OCI-LY3 (cell line): ENCODE measurements at regions not wholly inside any gene's neighbourhood (a gene's known extent, or its start where the extent isn't known, plus 50 kb on each side); places are given as distances from the start of the nearest gene placed in this dataset.

Source experiments
- H2AFZ ChIP-seq: fragments of 200-600, 300-600 bp; shearing (Covaris generic); 2 replicates; pipeline ENCODE4 v1.6.0; 2014; ENCODE audit warnings: antibody characterized with exemption, low read depth, low read length
- H3K27ac ChIP-seq: fragments of 200-600, 300-600 bp; sonication (generic); 2 replicates; pipeline ENCODE4 v1.5.1; 2014; ENCODE audit warnings: mild to moderate bottlenecking, low read length, moderate library complexity, mixed read lengths
- H3K27me3 ChIP-seq: fragments of 200-600, 300-600 bp; sonication (generic); 2 replicates; pipeline ENCODE4 v1.6.1; 2014; ENCODE audit warnings: low read depth, low read length, mixed read lengths
- H3K36me3 ChIP-seq: fragments of 200-600, 300-600 bp; sonication (generic); replicated peaks from 2 replicates; pipeline ENCODE3; 2014; ENCODE audit warnings: low read depth, low read length, mixed read lengths
- H3K4me1 ChIP-seq: fragments of 300-600, 200-600 bp; sonication (generic); 2 replicates; pipeline ENCODE4 v1.6.1; 2014; ENCODE audit warnings: low read length, mixed read lengths
- H3K4me2 ChIP-seq: fragments of 200-600, 300-600 bp; sonication (generic); 2 replicates; pipeline ENCODE4 v1.6.1; 2014; ENCODE audit warnings: low read length, mixed read lengths
- H3K4me3 ChIP-seq: fragments of 300-600, 200-600 bp; sonication (generic); 2 replicates; pipeline ENCODE4 v1.5.1; 2014; ENCODE audit warnings: antibody characterized with exemption, mild to moderate bottlenecking, low read length, moderate library complexity
- H3K79me2 ChIP-seq: fragments of 300-600, 200-600 bp; shearing (Covaris generic); 2 replicates; pipeline ENCODE4 v1.6.1; 2014; ENCODE audit warnings: mild to moderate bottlenecking, low read length, mixed read lengths
- H3K9ac ChIP-seq: fragments of 300-600, 200-600 bp; shearing (Covaris generic); 2 replicates; pipeline ENCODE4 v1.6.0; 2014; ENCODE audit warnings: mild to moderate bottlenecking, low read length, moderate library complexity
- H3K9me3 ChIP-seq: fragments of 200-600, 300-600 bp; shearing (Covaris generic); 2 replicates; pipeline ENCODE4 v1.6.1; 2014; ENCODE audit warnings: low read length, mixed read lengths; ENCODE audit not compliant: insufficient read depth
- H4K20me1 ChIP-seq: fragments of 200-600, 300-600 bp; sonication (generic); 2 replicates; pipeline ENCODE4 v1.6.1; 2016; ENCODE audit warnings: low read length, mixed read lengths; ENCODE audit not compliant: insufficient read depth
- EZH2phosphoT487 ChIP-seq: fragments of 200-600 bp; shearing (Covaris generic); IDR thresholded peaks from 2 replicates; pipeline ENCODE4 v1.6.1; 2018; ENCODE audit warnings: antibody characterized with exemption, mixed run types, low read depth
- TF ChIP-seq, protein P1 (sequence below): fragments of 200-600, 300-600 bp; sonication (generic); IDR thresholded peaks from 2 replicates; pipeline ENCODE4 v1.5.1; 2014; ENCODE audit warnings: antibody characterized with exemption, low read length, low read depth

DNA sequence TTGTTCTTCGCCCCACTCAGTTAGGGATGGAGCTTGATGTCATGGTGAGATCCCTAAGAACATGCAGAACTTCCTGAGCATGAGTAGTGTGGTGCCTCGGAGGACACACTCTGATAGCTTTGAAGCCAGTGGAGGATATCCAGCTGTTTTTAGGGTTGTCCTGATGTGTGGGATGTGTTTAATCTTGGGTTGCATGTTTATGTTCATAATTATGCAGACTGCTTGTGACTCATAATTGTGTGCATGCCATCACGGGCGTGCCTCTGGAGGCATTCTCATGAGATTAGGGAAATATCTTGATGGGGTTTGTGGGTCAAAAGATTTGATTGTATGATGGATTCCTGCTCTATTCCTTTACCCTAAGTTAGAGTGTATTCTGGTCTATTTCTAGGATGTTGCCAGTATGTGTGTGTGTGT, 267.4 kb upstream of the PELI2 start:
- H3K27me3 ChIP-seq = peaks cover 47% of the 10 kb centered on the region

DNA sequence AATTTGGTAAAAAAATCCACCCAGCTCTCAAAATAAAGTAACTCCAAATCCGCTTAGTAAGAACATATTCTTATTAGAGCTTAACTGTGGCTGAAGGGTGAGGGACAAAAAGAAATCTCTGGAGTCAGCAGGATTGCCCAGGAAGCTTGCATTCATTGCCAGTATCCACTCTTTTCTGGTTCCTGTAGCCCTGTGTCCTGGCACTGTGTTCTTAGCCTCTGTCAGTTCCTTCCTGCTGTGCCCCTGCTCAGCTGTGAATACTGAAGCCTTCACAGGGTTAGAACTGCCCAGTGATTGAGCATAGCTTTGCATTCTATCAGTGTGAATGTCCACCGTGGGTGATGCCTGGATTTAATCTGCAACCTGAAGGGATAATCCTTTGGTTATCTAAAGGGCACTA, 266.9 kb upstream of the PELI2 start:
- Histone ChIP-seq H2AFZ (no peak overlapping the region), H3K9me3 (no peaks in the 10 kb centered on the region), H3K9ac (no peak overlapping the region), H3K27ac (no peak overlapping the region), H3K36me3 (no peaks in the 10 kb centered on the region), H3K4me3 (no peak overlapping the region), H4K20me1 (no peaks in the 10 kb centered on the region), H3K79me2 (no peaks in the 10 kb centered on the region), H3K27me3 (peaks cover 47% of the 10 kb centered on the region), H3K4me2 (no peak overlapping the region), H3K4me1 (peaks cover 7% of the 10 kb centered on the region; the same call in 1 of the 2 replicates)
- TF ChIP-seq, protein P1, sequence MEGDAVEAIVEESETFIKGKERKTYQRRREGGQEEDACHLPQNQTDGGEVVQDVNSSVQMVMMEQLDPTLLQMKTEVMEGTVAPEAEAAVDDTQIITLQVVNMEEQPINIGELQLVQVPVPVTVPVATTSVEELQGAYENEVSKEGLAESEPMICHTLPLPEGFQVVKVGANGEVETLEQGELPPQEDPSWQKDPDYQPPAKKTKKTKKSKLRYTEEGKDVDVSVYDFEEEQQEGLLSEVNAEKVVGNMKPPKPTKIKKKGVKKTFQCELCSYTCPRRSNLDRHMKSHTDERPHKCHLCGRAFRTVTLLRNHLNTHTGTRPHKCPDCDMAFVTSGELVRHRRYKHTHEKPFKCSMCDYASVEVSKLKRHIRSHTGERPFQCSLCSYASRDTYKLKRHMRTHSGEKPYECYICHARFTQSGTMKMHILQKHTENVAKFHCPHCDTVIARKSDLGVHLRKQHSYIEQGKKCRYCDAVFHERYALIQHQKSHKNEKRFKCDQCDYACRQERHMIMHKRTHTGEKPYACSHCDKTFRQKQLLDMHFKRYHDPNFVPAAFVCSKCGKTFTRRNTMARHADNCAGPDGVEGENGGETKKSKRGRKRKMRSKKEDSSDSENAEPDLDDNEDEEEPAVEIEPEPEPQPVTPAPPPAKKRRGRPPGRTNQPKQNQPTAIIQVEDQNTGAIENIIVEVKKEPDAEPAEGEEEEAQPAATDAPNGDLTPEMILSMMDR = no peak
- TF ChIP-seq EZH2phosphoT487 = no peak

More for the DNA sequence above, 267.4 kb upstream of the PELI2 start:
- Histone ChIP-seq H3K9me3 (no peaks in the 10 kb centered on the region), H3K4me1 (peaks cover 7% of the 10 kb centered on the region; the same call in 1 of the 2 replicates), H3K27ac (no peak overlapping the region), H3K4me3 (no peak overlapping the region), H3K36me3 (no peaks in the 10 kb centered on the region), H4K20me1 (no peaks in the 10 kb centered on the region), H2AFZ (no peak overlapping the region), H3K79me2 (no peaks in the 10 kb centered on the region), H3K4me2 (no peak overlapping the region), H3K9ac (no peak overlapping the region)
- no peak for TF ChIP-seq EZH2phosphoT487
- TF ChIP-seq, protein P1 = no peak

DNA sequence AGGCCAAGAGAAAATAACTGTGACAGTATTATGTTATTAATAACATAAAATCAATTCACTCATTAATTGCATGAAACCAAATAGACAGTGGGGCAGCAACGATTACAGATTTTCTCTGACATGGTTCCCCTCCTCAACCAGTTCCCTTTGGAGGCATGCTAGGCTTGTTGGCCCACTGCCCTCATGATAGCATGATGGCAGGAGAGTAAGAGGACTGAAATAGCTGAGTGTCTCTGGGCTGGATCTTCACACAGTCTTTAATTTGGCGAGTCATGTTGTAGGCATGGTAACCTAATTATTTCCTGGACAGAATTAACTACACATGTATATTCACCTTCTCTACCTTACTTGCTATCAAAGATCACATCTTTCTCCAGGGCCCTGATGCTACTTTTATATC, 266.2 kb upstream of the PELI2 start:
- Histone ChIP-seq H3K27ac (no peak overlapping the region), H3K4me2 (no peak overlapping the region), H3K9ac (no peak overlapping the region), H3K27me3 (peaks cover 47% of the 10 kb centered on the region), H3K9me3 (no peaks in the 10 kb centered on the region), H3K36me3 (no peaks in the 10 kb centered on the region), H3K4me3 (no peak overlapping the region), H4K20me1 (no peaks in the 10 kb centered on the region), H3K4me1 (peaks cover 5% of the 10 kb centered on the region; the same call in 1 of the 2 replicates), H3K79me2 (no peaks in the 10 kb centered on the region), H2AFZ (no peak overlapping the region)
- no peak for TF ChIP-seq EZH2phosphoT487
- TF ChIP-seq, protein P1 = no peak

DNA sequence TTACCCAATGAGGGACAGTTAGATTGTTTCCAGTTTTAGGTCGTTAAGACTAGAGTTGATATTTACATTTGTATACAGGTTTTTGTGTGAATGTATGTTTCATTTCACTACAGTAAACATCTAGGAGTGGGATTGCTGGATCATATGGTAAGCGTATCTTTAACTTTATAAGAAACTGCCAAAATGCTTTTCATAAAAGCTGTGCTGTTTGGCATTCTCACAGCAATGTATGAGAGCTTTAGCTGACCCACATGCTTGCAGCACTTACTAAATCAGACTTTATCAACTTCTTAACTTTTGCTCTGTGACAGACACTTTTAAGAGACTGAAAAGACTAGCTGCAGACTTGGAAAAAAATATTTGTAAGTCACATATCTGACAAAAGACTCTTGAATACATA, 262.5 kb upstream of the PELI2 start:
- no peaks in the 10 kb centered on the region for H3K79me2 ChIP-seq

More for the DNA sequence above, 262.5 kb upstream of the PELI2 start:
- Histone ChIP-seq H3K27ac (no peak overlapping the region), H3K4me3 (no peak overlapping the region), H3K9me3 (no peaks in the 10 kb centered on the region; the same call in 1 of the 2 replicates), H4K20me1 (no peaks in the 10 kb centered on the region), H3K27me3 (peaks cover 14% of the 10 kb centered on the region), H3K4me1 (no peaks in the 10 kb centered on the region), H3K9ac (no peak overlapping the region), H3K36me3 (no peaks in the 10 kb centered on the region), H3K4me2 (no peak overlapping the region), H2AFZ (no peak overlapping the region)
- no peak for TF ChIP-seq EZH2phosphoT487
- TF ChIP-seq, protein P1 = no peak
